Activated CD4-positive, alpha-beta T cell treated with anti-CD3 and anti-CD28 coated beads, Interleukin-2, Interleukin-4, amounts not matched to agents 100 ng/mL and 50 ng/mL, durations not matched to agents 16 hours and 8 hours (primary cell): ENCODE measurements at regions not wholly inside any gene's neighbourhood (a gene's known extent, or its start where the extent isn't known, plus 50 kb on each side); places are given as distances from the start of the nearest gene placed in this dataset.

Experiments
- DNase-seq: peaks from one replicate; pipeline ENCODE4 v3.0.0-alpha.2; 2020; ENCODE audit warnings: low spot score

GRCh38 chr22:48578138-48579042 lies 1249.3 kb downstream of the BRD1 start:
- DNase-seq, result no peak

- DNase-seq, result no peak
Observed at GRCh38 chr22:48577691-48578090, 1250.0 kb downstream of the BRD1 start.

- DNase-seq, result no peak
Observed at GRCh38 chr22:48577014-48577690, 1250.5 kb downstream of the BRD1 start.

GRCh38 chr22:48576333-48577013 lies 1251.2 kb downstream of the BRD1 start:
- no peak for DNase-seq

- no peak for DNase-seq
Observed at GRCh38 chr22:48575618-48576332, 1251.9 kb downstream of the BRD1 start.

GRCh38 chr22:48574776-48575617 lies 1252.7 kb downstream of the BRD1 start:
- peak; percentile 52 for DNase-seq

GRCh38 chr22:48573766-48574165 lies 1253.9 kb downstream of the BRD1 start:
- DNase-seq, result no peak

- DNase-seq, result no peak
Observed at GRCh38 chr22:48572951-48573350, 1254.7 kb downstream of the BRD1 start.

GRCh38 chr22:48570912-48571311 lies 1256.8 kb downstream of the BRD1 start:
- no peak for DNase-seq

- no peak for DNase-seq
Observed at GRCh38 chr22:48569476-48570233, 1258.0 kb downstream of the BRD1 start.

GRCh38 chr22:48568736-48569330 lies 1258.8 kb downstream of the BRD1 start:
- no peak for DNase-seq

- no peak for DNase-seq
Observed at GRCh38 chr22:48567213-48567975, 1260.3 kb downstream of the BRD1 start.

- no peak for DNase-seq
Observed at GRCh38 chr22:48566741-48567140, 1260.9 kb downstream of the BRD1 start.

- DNase-seq, result no peak
Observed at GRCh38 chr22:48565901-48566501, 1261.7 kb downstream of the BRD1 start.

- no peak for DNase-seq
Observed at GRCh38 chr22:48564995-48565394, 1262.7 kb downstream of the BRD1 start.

- no peak for DNase-seq
Observed at GRCh38 chr22:48563966-48564330, 1263.7 kb downstream of the BRD1 start.

GRCh38 chr22:48563118-48563965 lies 1264.3 kb downstream of the BRD1 start:
- no peak for DNase-seq

- no peak for DNase-seq
Observed at GRCh38 chr22:48561676-48562075, 1266.0 kb downstream of the BRD1 start.
